ENCODE measurements at regions not wholly inside any gene's neighbourhood (a gene's known extent, or its start where the extent isn't known, plus 50 kb on each side); places are given as distances from the start of the nearest gene placed in this dataset.

- DNase-seq (ENCODE audit: low spot score) = no peak
Measured at GRCh38 chr4:4637710-4638109, 95.9 kb upstream of the STX18 start.

DNA sequence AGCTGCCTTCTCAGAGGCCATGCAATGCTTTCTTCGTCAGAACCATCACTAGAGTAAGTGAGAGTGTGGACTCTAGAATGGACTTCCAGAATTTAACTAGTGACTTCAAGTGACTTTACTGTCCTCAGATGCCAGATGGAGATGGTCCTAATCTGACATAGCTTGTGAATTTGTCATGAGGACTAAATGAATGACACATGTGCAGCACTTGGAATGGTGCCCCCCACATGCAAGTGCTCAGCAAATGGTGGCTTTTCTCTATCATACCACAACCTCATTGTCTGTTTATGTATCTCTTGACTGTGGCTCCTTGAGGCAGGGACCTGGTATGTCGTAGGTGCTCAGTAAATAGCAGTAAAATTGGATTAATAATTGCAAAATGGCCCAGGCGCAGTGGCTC is 91.6 kb upstream of the STX18 start:
- DNase-seq (ENCODE audit: low spot score) = no peak

DNA sequence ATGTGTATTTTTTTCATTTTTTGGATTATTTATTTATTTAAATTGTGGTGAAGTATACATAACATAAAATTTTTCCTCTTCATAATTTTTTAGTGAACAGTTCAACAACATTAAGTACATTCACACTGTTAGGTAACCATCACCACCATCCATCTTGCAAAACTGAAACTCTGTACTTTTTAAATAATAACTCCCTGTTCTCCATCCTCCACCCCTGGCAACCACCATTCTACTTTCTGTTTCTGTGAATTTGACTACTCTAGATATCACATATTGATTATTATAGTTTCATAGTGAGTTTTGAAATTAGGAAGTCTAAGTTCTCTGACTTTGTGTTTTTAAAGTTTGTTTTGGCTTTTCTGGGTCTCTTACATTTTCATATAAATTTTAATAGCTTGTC is 89.3 kb upstream of the STX18 start:
- DNase-seq (ENCODE audit: low spot score) = no peak

DNA sequence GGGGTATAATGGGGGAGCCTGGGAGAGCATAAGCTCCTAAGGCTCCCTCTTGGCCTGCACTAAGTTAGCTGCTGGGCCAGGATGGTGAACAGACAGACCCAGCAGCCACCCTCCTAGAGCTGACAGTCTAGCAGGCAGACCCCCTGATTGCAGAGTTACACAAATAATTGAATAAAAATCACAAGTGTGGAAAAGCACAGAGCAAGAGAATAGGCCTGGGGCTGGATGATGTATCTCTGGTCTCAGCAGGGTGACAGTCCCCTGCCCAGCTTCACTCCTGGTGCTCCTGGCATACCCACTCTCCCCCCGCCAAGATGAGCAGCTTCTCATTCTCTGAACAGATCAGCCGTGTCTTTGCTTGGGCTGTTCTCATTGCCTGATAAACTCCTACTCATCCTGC is 86.1 kb upstream of the STX18 start:
- no peak for DNase-seq (ENCODE audit: low spot score)

- no peak for DNase-seq (ENCODE audit: low spot score)
Measured at GRCh38 chr4:4627111-4627510, 85.3 kb upstream of the STX18 start.

GRCh38 chr4:4625488-4625887 is 83.6 kb upstream of the STX18 start:
- DNase-seq (ENCODE audit: low spot score) = no peak

GRCh38 chr4:4624276-4624897 is 82.5 kb upstream of the STX18 start:
- no peak for DNase-seq (ENCODE audit: low spot score)

GRCh38 chr4:4619821-4620220 is 78.0 kb upstream of the STX18 start:
- no peak for DNase-seq (ENCODE audit: low spot score)

GRCh38 chr4:4618847-4619246 is 77.0 kb upstream of the STX18 start:
- DNase-seq (ENCODE audit: low spot score) = no peak

GRCh38 chr4:4614925-4615678 is 73.3 kb upstream of the STX18 start:
- no peak for DNase-seq (ENCODE audit: low spot score)

GRCh38 chr4:4613641-4614286 is 71.9 kb upstream of the STX18 start:
- DNase-seq (ENCODE audit: low spot score) = no peak

GRCh38 chr4:4613126-4613465 is 71.2 kb upstream of the STX18 start:
- DNase-seq (ENCODE audit: low spot score) = no peak

DNA sequence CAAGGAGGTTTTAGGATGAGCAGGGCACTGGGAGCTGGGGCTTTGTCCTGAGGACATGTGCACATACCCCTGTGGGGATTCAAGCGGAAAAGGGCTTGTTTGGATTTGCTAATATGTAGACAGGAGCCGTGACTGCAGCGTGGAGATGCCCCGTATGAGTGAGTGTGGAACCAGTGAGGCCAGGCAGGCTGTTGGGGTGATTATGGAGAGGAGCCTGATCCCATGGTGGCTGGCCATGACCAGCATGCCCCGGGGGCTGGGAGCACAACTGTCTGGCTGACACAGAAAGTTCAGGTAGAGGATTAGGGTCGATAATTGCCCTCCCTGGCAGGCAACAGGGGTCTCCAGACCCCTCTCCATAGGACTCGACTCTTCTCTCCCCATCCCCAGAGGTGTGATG is 68.8 kb upstream of the STX18 start:
- no peak for DNase-seq (ENCODE audit: low spot score)

DNA sequence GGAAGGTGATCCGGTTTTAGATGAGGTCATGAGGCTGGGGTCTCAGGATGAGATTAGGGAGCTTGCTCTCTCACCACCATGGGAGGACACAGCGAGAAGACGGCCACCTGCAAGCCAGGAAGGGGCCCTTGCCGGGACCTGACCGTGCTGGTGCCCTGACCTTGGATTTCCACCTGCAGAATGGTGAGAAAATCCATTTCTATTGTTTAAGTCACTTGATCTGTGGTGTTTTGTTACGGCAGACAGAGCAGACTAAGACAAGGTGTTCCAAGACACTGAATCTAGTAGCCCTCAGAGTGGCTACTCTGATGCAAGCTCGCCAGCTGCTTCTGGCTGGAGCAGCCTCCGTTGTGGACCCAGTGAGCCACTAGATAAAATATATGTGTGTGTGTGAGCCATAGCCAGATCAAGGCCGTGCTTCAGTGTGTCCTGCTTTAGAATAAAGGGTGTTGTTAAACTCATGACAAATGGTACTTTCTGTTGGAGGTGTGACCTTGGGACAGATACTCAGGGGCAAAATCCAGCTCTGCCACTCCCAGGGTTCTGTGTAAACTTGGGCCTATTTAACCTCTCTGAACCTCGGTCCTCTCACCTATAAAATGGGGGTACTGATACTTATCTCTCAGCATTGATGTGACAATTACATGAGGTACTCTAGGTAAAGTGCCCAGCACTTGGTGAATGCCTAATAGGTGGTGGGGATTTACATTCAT is 67.9 kb upstream of the STX18 start:
- no peak for DNase-seq (ENCODE audit: low spot score)

- DNase-seq (ENCODE audit: low spot score) = no peak
Measured at GRCh38 chr4:4608214-4608537, 66.3 kb upstream of the STX18 start.

DNA sequence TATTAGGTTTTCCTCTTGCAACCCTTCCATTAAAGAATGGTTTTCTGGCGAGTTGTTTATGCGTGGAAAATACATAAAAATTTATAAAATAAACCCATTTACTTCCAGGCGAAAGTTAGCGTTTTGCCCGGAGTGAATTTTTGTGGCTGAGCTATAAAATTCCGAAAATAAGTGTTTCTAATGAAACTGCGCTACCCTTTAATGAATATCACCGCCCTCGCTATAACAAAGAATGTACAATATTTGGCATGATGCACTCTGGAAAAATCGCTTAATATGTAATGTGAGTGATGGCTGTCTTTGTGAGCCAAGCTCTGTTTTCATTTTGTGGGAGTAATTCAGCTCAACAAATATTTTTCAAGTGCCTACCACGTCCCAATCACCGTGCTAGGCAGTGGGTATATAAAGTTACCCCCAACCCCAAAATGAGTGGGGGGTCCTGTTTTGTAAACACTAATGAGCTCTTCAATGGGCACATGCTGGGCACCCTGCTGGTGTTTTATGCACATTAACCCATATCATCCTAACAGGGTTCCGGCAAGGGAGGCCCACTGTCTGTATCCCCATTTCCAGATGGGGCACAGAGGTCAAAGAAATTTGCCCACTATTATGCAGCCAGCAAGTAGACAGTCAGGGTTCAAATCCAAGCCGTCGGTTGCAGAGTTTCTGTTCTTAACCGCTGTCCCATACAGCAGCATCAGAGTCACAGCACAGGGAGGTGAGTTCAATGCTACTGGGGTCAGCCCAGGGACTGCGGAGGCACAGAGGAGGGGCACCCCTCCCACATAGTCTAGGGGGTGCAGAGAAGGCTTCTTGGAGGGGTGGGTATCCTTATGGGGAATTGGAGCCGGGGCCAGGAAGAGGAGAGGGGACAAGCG is 65.7 kb upstream of the STX18 start:
- DNase-seq (ENCODE audit: low spot score) = no peak

DNA sequence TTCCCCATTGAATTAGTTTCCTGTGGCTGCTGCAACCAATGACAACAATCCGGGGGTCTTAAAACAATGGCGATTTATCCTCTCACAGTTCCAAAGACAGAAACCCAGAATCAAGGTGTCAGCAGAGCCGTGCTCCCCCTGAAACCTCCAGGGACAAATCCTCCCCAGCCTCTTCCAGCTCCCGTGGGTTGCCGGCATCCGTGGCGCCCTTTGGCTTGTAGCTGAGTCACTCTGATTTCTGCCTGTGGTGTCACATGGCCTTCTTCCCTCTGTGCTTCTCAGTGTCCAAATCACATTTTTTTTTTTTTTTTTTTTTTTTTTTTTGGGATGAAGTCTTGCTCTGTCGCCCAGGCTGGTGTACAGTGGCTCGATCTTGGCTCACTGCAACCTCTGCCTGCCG is 64.5 kb upstream of the STX18 start:
- DNase-seq (ENCODE audit: low spot score) = peak; percentile 22

DNA sequence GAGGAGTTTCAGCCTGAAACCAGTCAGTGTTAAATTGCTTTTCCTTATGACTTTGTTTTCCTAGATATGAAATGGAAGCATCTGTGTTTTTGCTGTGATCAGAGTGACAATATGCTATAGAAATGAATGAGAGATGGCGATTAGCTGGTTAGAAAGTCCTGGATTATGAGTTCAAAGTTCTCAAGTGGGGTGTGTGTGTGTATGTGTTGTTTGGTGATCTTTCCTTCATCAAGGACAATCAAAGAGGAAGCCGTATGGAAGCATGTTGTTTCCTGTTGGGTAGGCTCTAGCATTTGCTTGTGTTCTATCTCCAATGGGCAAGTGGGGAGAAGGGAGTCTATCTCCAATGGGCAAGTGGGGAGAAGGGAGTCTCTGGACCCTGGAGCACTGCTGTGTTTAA is 64.0 kb upstream of the STX18 start:
- no peak for DNase-seq (ENCODE audit: low spot score)

DNA sequence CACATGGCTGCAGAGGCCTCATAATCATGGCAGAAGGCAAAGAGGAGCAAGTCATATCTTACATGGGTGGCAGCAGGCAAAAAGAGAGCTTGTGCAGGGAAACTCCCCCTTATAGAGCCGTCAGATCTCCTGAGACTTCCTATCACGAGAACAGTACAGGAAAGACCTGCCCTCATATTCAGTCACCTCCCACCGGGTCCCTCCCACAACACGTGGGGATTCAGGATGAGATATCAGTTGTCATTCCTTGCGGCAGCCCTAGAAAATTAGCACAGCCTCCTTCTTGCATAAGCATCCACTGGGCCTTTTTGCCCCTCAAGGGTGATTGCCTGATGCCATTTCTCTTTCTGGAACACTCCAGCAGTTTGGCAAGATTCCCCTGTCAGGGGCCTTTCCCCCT is 61.7 kb upstream of the STX18 start:
- no peak for DNase-seq (ENCODE audit: low spot score)

DNA sequence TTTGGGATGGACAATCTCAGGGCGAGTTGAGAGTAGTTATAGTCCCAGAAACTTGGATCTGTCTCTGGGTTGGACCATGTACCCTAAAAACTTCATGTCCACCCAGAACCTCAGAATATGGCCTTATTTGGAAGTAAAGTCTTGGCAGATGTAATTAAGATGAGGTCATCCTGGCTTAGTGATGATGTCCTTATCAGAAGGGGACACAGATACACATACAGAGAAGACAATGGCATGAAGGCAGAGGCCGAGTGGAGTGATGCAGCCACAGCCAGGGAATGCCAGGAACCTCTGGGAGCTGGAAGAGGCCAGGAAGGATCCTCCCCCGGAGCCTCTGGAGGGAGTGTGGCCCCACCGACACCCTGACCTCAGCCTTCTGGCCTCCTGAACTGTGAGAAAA is 61.2 kb upstream of the STX18 start:
- no peak for DNase-seq (ENCODE audit: low spot score)

DNA sequence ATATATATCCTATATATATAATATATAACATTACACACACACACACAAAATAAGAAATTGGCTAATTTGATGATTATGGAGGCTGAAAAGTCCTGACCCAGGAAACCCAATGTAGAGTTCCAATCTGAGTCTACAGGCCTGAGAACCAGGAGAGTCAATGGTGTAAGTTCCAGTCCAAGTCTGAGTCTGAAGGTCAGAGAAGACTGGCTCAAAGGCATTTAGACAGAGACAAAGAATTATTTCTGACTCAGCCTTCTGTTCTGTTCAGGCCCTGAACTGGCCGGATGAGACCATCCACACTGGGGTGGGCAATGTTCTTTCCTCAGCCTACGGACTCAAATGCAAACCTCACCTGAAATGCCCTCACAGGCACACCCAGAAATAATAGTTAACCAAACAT is 60.6 kb upstream of the STX18 start:
- no peak for DNase-seq (ENCODE audit: low spot score)

- no peak for DNase-seq (ENCODE audit: low spot score)
Measured at GRCh38 chr4:4601803-4602369, 60.0 kb upstream of the STX18 start.
